ENCODE measurements at regions not wholly inside any gene's neighbourhood (a gene's known extent, or its start where the extent isn't known, plus 50 kb on each side); places are given as distances from the start of the nearest gene placed in this dataset.
"Not testable (repeated sequence)": the region's sequence is repeated elsewhere in the genome, so short reads cannot be mapped to it uniquely, and the experiment has no call there.

- FAIRE-seq (no peak), DNase-seq (ENCODE audit: low spot score) (no peak)
Observed at GRCh38 chr12:4822572-4822971, 87.1 kb upstream of the KCNA1 start.

GRCh38 chr12:4824380-4824779 is 85.3 kb upstream of the KCNA1 start:
- peak; percentile 99 for FAIRE-seq

GRCh38 chr12:4825011-4825858 is 84.5 kb upstream of the KCNA1 start:
- peak; percentile 46 for FAIRE-seq
- no peak for DNase-seq (ENCODE audit: low spot score)

More at GRCh38 chr12:4824380-4824779, 85.3 kb upstream of the KCNA1 start:
- DNase-seq (ENCODE audit: low spot score): peak; percentile 89

GRCh38 chr12:4826909-4827308 is 82.8 kb upstream of the KCNA1 start:
- FAIRE-seq: no peak
- no peak for DNase-seq (ENCODE audit: low spot score)

- DNase-seq (ENCODE audit: low spot score): no peak
- FAIRE-seq: no peak
Observed at GRCh38 chr12:4828176-4828575, 81.5 kb upstream of the KCNA1 start.

GRCh38 chr12:4829161-4829792 is 80.4 kb upstream of the KCNA1 start:
- FAIRE-seq (peak; percentile 46), DNase-seq (ENCODE audit: low spot score) (no peak)

- DNase-seq (ENCODE audit: low spot score) (no peak), FAIRE-seq (no peak)
Observed at GRCh38 chr12:4829793-4830162, 79.9 kb upstream of the KCNA1 start.

GRCh38 chr12:4830556-4831210 is 79.0 kb upstream of the KCNA1 start:
- DNase-seq (ENCODE audit: low spot score) (no peak), FAIRE-seq (no peak)

- FAIRE-seq: peak; percentile 59
Observed at GRCh38 chr12:4833053-4833452, 76.7 kb upstream of the KCNA1 start.

GRCh38 chr12:4833524-4833923 is 76.2 kb upstream of the KCNA1 start:
- FAIRE-seq (peak; percentile 56), DNase-seq (ENCODE audit: low spot score) (no peak)

More at GRCh38 chr12:4833053-4833452, 76.7 kb upstream of the KCNA1 start:
- DNase-seq (ENCODE audit: low spot score): no peak

- FAIRE-seq; DNase-seq (ENCODE audit: low spot score): not testable (repeated sequence)
Observed at GRCh38 chr12:4842401-4842800, 67.3 kb upstream of the KCNA1 start.

- DNase-seq (ENCODE audit: low spot score) (no peak), FAIRE-seq (no peak)
Observed at GRCh38 chr12:4843907-4844306, 65.8 kb upstream of the KCNA1 start.

GRCh38 chr12:4847713-4848112 is 62.0 kb upstream of the KCNA1 start:
- DNase-seq (ENCODE audit: low spot score) (no peak), FAIRE-seq (peak; percentile 52)

- DNase-seq (ENCODE audit: low spot score) (peak; percentile 68), FAIRE-seq (peak; percentile 5)
Observed at GRCh38 chr12:4849115-4849541, 60.6 kb upstream of the KCNA1 start.

- peak; percentile 86 for FAIRE-seq
- DNase-seq (ENCODE audit: low spot score): no peak
Observed at GRCh38 chr12:4849795-4850345, 59.8 kb upstream of the KCNA1 start.

GRCh38 chr12:4850857-4851380 is 58.8 kb upstream of the KCNA1 start:
- DNase-seq (ENCODE audit: low spot score): no peak
- FAIRE-seq: no peak

GRCh38 chr12:4852308-4852707 is 57.4 kb upstream of the KCNA1 start:
- DNase-seq (ENCODE audit: low spot score) (no peak), FAIRE-seq (peak; percentile 81)

GRCh38 chr12:4852911-4853310 is 56.8 kb upstream of the KCNA1 start:
- DNase-seq (ENCODE audit: low spot score): no peak
- peak; percentile 74 for FAIRE-seq

GRCh38 chr12:4855121-4855924 is 54.4 kb upstream of the KCNA1 start:
- DNase-seq (ENCODE audit: low spot score) (peak; percentile 88), FAIRE-seq (peak; percentile 93)

- DNase-seq (ENCODE audit: low spot score): no peak
- FAIRE-seq: peak; percentile 46
Observed at GRCh38 chr12:4856596-4856995, 53.1 kb upstream of the KCNA1 start.
